Stomach (tissue), 4 donors: ENCODE measurements at regions not wholly inside any gene's neighbourhood (a gene's known extent, or its start where the extent isn't known, plus 50 kb on each side); places are given as distances from the start of the nearest gene placed in this dataset.

Source experiments
- EP300 ChIP-seq: sonication (generic); formaldehyde crosslinking; IDR thresholded peaks from one replicate; pipeline ENCODE4 v1.6.1; 2017; ENCODE audit warnings: antibody characterized with exemption
- POLR2A ChIP-seq, 4 donors: fragments of 450-650 bp; IDR thresholded peaks; one replicate each; pipeline ENCODE4 v1.6.1; 2016; ENCODE audit warnings: antibody characterized with exemption in 4 of 4, control low read depth in 2 of 4, mild to moderate bottlenecking in 1 of 4, moderate library complexity in 1 of 4
- POLR2AphosphoS5 ChIP-seq, 3 donors: sonication (generic); formaldehyde crosslinking; IDR thresholded peaks; one replicate each; pipeline ENCODE4 v1.6.1; 2016; ENCODE audit warnings: antibody characterized with exemption in 3 of 3

- no peak for TF ChIP-seq POLR2A (IDR thresholded peaks at IDR 0.05)
- TF ChIP-seq EP300, result no peak
- TF ChIP-seq POLR2AphosphoS5 (IDR thresholded peaks at IDR 0.05), result no peak
Measured at GRCh38 chr4:23412701-23413100, 477.1 kb downstream of the PPARGC1A start.
